ENCODE measurements at regions not wholly inside any gene's neighbourhood (a gene's known extent, or its start where the extent isn't known, plus 50 kb on each side); places are given as distances from the start of the nearest gene placed in this dataset.

DNA sequence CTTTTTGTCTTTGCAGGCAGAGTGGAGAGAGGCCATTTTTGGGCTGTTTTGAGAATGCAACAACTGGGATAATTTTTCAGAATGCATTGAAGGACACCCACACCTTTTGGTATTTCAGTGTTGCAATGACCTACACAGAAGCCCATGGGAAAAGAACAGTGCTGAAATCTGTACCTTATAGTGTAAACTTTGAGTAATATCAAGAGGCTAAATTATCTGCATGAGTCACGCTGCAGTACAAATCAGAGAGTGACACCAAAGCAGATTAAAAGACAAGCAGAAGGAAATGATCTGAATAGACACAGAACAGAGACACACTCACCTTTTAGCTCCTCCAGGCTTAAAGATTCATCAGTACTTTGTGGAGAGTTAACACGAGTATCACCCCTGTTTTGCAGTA lies 265.3 kb downstream of the PAX3 start:
- TF ChIP-seq POLR2A (IDR thresholded peaks at IDR 0.05; ENCODE audit: low read length) (no peak), GATA1 (IDR thresholded peaks at IDR 0.05; ENCODE audit: low read depth, low read length) (no peak)

Measured in erythroblast (primary cell).